Smooth muscle cell (in vitro differentiated cells): ENCODE measurements at regions not wholly inside any gene's neighbourhood (a gene's known extent, or its start where the extent isn't known, plus 50 kb on each side); places are given as distances from the start of the nearest gene placed in this dataset.

Experiments used
- DNase-seq: peaks from one replicate; lab custom pipeline; 2025; ENCODE audit not compliant: unreplicated experiment; lab: John Stamatoyannopoulos, UW
- H2AFZ ChIP-seq: fragments of 200-600 bp; sonication (generic); 2 replicates; pipeline ENCODE4 v1.6.0; 2016; ENCODE audit warnings: antibody characterized with exemption, low read depth, mild to moderate bottlenecking
- H3F3A ChIP-seq: fragments of 200-600 bp; sonication (generic); 2 replicates; pipeline ENCODE4 v1.6.0; 2017; ENCODE audit warnings: antibody characterized with exemption, low read depth
- H3K27ac ChIP-seq: fragments of 200-600 bp; sonication (generic); 2 replicates; pipeline ENCODE4 v1.5.1; 2016; ENCODE audit warnings: low read depth, mild to moderate bottlenecking
- H3K27me3 ChIP-seq: fragments of 200-600 bp; sonication (generic); 2 replicates; pipeline ENCODE4 v1.6.1; 2016; ENCODE audit warnings: low read depth, mild to moderate bottlenecking
- H3K36me3 ChIP-seq: fragments of 200-600 bp; sonication (generic); 2 replicates; pipeline ENCODE4 v1.5.1; 2016; ENCODE audit warnings: low read depth
- H3K4me1 ChIP-seq: fragments of 200-600 bp; sonication (generic); 2 replicates; pipeline ENCODE4 v1.5.1; 2016; ENCODE audit warnings: low read depth
- H3K4me2 ChIP-seq: fragments of 200-600 bp; sonication (generic); 2 replicates; pipeline ENCODE4 v1.6.0; 2016; ENCODE audit warnings: mild to moderate bottlenecking
- H3K4me3 ChIP-seq: fragments of 200-600 bp; sonication (generic); 2 replicates; pipeline ENCODE4 v1.5.1; 2016; ENCODE audit warnings: mild to moderate bottlenecking
- H3K79me2 ChIP-seq: fragments of 200-600 bp; sonication (generic); 2 replicates; pipeline ENCODE4 v1.6.0; 2016; ENCODE audit warnings: low read depth, mild to moderate bottlenecking
- H3K9ac ChIP-seq: fragments of 200-600 bp; sonication (generic); 2 replicates; pipeline ENCODE4 v1.6.0; 2016; ENCODE audit warnings: low read depth
- H3K9me3 ChIP-seq: fragments of 200-600 bp; sonication (generic); replicated peaks from 2 replicates; pipeline ENCODE4 v1.5.1; 2016; ENCODE audit warnings: low read depth
- H4K20me1 ChIP-seq: fragments of 200-600 bp; sonication (generic); 2 replicates; pipeline ENCODE4 v1.6.0; 2016; ENCODE audit warnings: low read depth
- WGBS: methylation state at CpG from one replicate; pipeline ENCODE4 v1.1.7; 2016; ENCODE audit warnings: low lambda C conversion rate; 5-methylcytosine and 5-hydroxymethylcytosine counted together
- TF ChIP-seq, protein P1 (sequence below): fragments of 200-600 bp; sonication (generic); IDR thresholded peaks from 2 replicates; pipeline ENCODE4 v1.5.1; 2017; ENCODE audit warnings: borderline replicate concordance, mild to moderate bottlenecking, antibody characterized with exemption; ENCODE audit not compliant: insufficient read depth, poor library complexity, severe bottlenecking

DNA sequence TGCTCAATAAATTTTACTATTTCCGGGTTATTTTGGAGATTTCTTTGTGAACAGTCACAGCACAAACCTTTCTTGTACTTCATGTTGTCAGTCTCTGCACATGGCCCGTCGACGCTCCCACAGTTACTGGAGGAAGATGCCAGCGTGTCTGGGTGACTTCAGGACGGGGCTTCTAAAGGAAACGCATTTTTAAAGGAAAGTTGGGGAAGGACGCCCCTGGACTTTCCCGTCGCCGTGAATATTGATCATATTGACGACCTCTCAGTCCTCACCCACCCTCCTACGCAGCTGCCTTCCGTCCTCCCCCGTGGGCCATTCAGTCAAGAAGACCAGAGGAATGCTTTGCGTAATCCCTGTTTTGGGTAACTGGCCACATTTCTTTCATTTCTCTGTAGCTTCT, 71.1 kb upstream of the SNTG2 start:
- Histone ChIP-seq H3F3A (no peaks in the 10 kb centered on the region), H3K79me2 (no peaks in the 10 kb centered on the region), H3K27me3 (peaks cover 29% of the 10 kb centered on the region), H3K4me2 (no peak overlapping the region), H3K36me3 (no peaks in the 10 kb centered on the region), H2AFZ (no peak overlapping the region), H3K9ac (no peak overlapping the region), H3K27ac (no peak overlapping the region), H4K20me1 (no peaks in the 10 kb centered on the region), H3K4me1 (no peaks in the 10 kb centered on the region), H3K4me3 (no peak overlapping the region), H3K9me3 (no peaks in the 10 kb centered on the region)
- TF ChIP-seq, protein P1, sequence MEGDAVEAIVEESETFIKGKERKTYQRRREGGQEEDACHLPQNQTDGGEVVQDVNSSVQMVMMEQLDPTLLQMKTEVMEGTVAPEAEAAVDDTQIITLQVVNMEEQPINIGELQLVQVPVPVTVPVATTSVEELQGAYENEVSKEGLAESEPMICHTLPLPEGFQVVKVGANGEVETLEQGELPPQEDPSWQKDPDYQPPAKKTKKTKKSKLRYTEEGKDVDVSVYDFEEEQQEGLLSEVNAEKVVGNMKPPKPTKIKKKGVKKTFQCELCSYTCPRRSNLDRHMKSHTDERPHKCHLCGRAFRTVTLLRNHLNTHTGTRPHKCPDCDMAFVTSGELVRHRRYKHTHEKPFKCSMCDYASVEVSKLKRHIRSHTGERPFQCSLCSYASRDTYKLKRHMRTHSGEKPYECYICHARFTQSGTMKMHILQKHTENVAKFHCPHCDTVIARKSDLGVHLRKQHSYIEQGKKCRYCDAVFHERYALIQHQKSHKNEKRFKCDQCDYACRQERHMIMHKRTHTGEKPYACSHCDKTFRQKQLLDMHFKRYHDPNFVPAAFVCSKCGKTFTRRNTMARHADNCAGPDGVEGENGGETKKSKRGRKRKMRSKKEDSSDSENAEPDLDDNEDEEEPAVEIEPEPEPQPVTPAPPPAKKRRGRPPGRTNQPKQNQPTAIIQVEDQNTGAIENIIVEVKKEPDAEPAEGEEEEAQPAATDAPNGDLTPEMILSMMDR = no peak
- WGBS = 92% methylated on average over 16 of the region's 16 CpGs
- no peak for DNase-seq

DNA sequence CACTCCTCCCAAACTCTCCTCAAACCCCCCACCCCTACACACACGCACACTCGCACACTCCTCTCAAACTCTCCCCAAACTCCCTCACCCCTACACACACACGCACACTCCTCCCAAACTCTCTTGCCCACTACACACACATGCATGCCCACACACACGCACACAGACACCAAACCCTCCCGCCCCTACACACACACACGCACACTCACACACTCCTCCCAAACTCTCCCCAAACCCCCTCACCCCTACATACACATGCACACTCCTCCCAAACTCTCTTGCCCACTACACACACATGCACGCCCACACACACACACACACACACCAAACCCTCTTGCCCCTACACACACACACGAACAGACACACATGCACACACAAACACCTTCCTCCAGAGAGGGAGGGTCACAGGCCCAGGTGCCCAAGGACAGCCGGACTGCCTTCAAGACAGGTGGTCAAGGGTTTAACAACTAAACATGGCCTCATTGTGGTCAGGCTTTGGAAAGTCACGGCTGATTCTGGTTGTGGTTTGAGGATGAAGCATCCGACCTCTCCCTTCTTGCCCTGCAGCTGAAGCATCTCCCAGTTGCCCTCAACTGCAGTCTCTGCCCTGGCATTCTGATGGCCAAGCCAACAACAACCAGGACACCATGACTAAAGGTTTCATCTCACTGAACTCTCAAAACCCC, 72.3 kb upstream of the SNTG2 start:
- peaks cover 19% of the 10 kb centered on the region for H3K27me3 ChIP-seq
- no peaks in the 10 kb centered on the region for H3K4me1 ChIP-seq
- H3K4me3 ChIP-seq = no peak overlapping the region
- H3K9me3 ChIP-seq = no peaks in the 10 kb centered on the region
- no peaks in the 10 kb centered on the region for H4K20me1 ChIP-seq
- H3K36me3 ChIP-seq = no peaks in the 10 kb centered on the region
- no peak overlapping the region for H2AFZ ChIP-seq
- TF ChIP-seq, protein P1 = no peak
- no peaks in the 10 kb centered on the region for H3F3A ChIP-seq
- DNase-seq = no peak
- no peak overlapping the region for H3K9ac ChIP-seq
- no peaks in the 10 kb centered on the region for H3K79me2 ChIP-seq
- no peak overlapping the region for H3K27ac ChIP-seq
- WGBS = 86% methylated on average over 5 of the region's 11 CpGs
- H3K4me2 ChIP-seq = no peak overlapping the region

DNA sequence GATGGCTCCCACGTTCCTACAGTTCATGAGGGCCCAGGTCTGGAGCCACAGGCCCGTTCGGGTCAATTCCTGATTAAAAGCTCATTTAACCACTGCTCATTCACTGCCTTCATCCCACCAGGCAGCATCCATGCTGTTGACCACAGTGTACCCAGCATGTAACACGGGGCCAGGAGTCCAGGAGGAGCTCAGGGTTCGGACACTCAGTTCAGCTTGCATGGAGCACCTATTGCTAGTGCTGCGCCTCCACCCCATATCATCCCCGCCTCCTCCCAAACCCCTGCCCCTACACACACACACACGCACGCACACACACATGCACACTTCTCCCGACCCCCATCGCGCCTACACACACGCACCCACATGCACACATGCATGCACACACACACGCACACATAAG, 72.9 kb upstream of the SNTG2 start:
- Histone ChIP-seq H2AFZ (no peak overlapping the region), H3K36me3 (no peaks in the 10 kb centered on the region), H3F3A (no peaks in the 10 kb centered on the region), H3K79me2 (no peaks in the 10 kb centered on the region), H3K4me1 (no peaks in the 10 kb centered on the region), H3K27me3 (peaks cover 12% of the 10 kb centered on the region), H3K4me2 (no peak overlapping the region), H4K20me1 (no peaks in the 10 kb centered on the region), H3K9ac (no peak overlapping the region), H3K4me3 (no peak overlapping the region), H3K27ac (no peak overlapping the region), H3K9me3 (no peaks in the 10 kb centered on the region)
- no peak for DNase-seq
- 94% methylated on average over 5 of the region's 14 CpGs for WGBS
- TF ChIP-seq, protein P1 = no peak
